B cell (primary cell): ENCODE measurements at regions not wholly inside any gene's neighbourhood (a gene's known extent, or its start where the extent isn't known, plus 50 kb on each side); places are given as distances from the start of the nearest gene placed in this dataset.

Experiments
- ATAC-seq: fragments of 200-7000 bp; cut with Tn5 transposase; one replicate; pipeline ENCODE4 v1.10.0; 2021; ENCODE audit warnings: low read depth, mild to moderate bottlenecking, moderate number of reproducible peaks, moderate library complexity
- CTCF ChIA-PET: fragments of 350-600 bp; sonication (Branson Sonifier 250); formaldehyde crosslinking; loops from one replicate; lab custom pipeline; 2021; ENCODE audit warnings: antibody characterized with exemption, inconsistent platforms; lab: Charles Lee
- POLR2A ChIA-PET: fragments of 350-600 bp; sonication (Branson Sonifier 250); formaldehyde crosslinking; loops from one replicate; lab custom pipeline; 2021; ENCODE audit warnings: antibody characterized with exemption; lab: Charles Lee
- DNase-seq: peaks from one replicate; pipeline ENCODE4 v3.0.0; 2013
- H2AFZ ChIP-seq: 2 replicates; pipeline ENCODE4 v1.6.1; 2012; ENCODE audit warnings: mild to moderate bottlenecking, low read depth, low read length; ENCODE audit not compliant: insufficient read depth, poor library complexity, severe bottlenecking
- H3K27ac ChIP-seq, 2 donors: 1 replicate in 1 of 2; 2 replicates in 1 of 2; pipeline ENCODE4 v1.5.1; 2012 to 2013; ENCODE audit warnings: low read length in 2 of 2, mild to moderate bottlenecking in 2 of 2, moderate library complexity in 1 of 2
- H3K27me3 ChIP-seq, 4 experiments: fragments of 200-600 bp in 1 of 4; sonication (generic) in 1 of 4; replicated peaks in 1 of 4; 1 replicate in 2 of 4; 2 replicates in 2 of 4; pipeline versions ENCODE4 v1.6.1 to v1.7.0; 2013 to 2016; ENCODE audit warnings: low read length in 3 of 4, mild to moderate bottlenecking in 2 of 4, mixed read lengths in 1 of 4, moderate library complexity in 1 of 4; ENCODE audit not compliant: insufficient read depth in 4 of 4, control insufficient read depth in 3 of 4; ENCODE audit errors: control extremely low read depth in 1 of 4
- H3K36me3 ChIP-seq, 2 experiments: replicated peaks in 1 of 2; 1 replicate in 1 of 2; 2 replicates in 1 of 2; pipeline versions ENCODE4 v1.6.1 to v1.7.1; 2013; ENCODE audit warnings: low read length in 1 of 2; ENCODE audit not compliant: insufficient read depth in 2 of 2, control insufficient read depth in 1 of 2; ENCODE audit errors: control extremely low read depth in 1 of 2, extremely low read depth in 1 of 2
- H3K4me1 ChIP-seq, 2 donors: fragments of 200-600 bp in 1 of 2; sonication (generic) in 1 of 2; 1 replicate in 1 of 2; 2 replicates in 1 of 2; pipeline versions ENCODE4 v1.5.1 to v1.6.1; 2013 to 2017; ENCODE audit warnings: low read length in 2 of 2; ENCODE audit not compliant: control insufficient read depth in 2 of 2, insufficient read depth in 2 of 2
- H3K4me2 ChIP-seq: replicated peaks from 2 replicates; pipeline ENCODE3; 2012; ENCODE audit warnings: mild to moderate bottlenecking, low read depth, low read length; ENCODE audit not compliant: poor library complexity, severe bottlenecking
- H3K4me3 ChIP-seq, 5 experiments: fragments of 200-600 bp in 1 of 5; sonication (generic) in 1 of 5; 1 replicate in 3 of 5; 2 replicates in 2 of 5; pipeline versions ENCODE4 v1.5.1 to v1.7.0; 2011 to 2016; ENCODE audit warnings: low read length in 4 of 5, mild to moderate bottlenecking in 4 of 5, low read depth in 2 of 5, control low read depth in 1 of 5, moderate library complexity in 1 of 5; ENCODE audit not compliant: insufficient read depth in 1 of 5; ENCODE audit errors: control extremely low read depth in 1 of 5, extremely low read depth in 1 of 5
- H3K79me2 ChIP-seq: fragments of 200-600 bp; sonication (generic); one replicate; pipeline ENCODE4 v1.6.0; 2016; ENCODE audit warnings: low read length; ENCODE audit not compliant: control insufficient read depth, insufficient read depth
- H3K9ac ChIP-seq: fragments of 200-600 bp; sonication (generic); 2 replicates; pipeline ENCODE4 v1.6.1; 2017; ENCODE audit warnings: mild to moderate bottlenecking, low read length, moderate library complexity
- H3K9me3 ChIP-seq, 3 donors: one replicate each; pipeline versions ENCODE4 v1.6.1 to v1.7.1; 2013; ENCODE audit warnings: low read length in 2 of 3; ENCODE audit not compliant: control insufficient read depth in 2 of 3, insufficient read depth in 1 of 3; ENCODE audit errors: control extremely low read depth in 1 of 3
- H4K20me1 ChIP-seq: 2 replicates; pipeline ENCODE4 v1.6.0; 2012; ENCODE audit warnings: mild to moderate bottlenecking, low read length; ENCODE audit not compliant: insufficient read depth, control insufficient read depth, poor library complexity, severe bottlenecking
- H3K27ac Mint-ChIP-seq: one replicate; pipeline ENCODE4 v1.8.0; 2021; ENCODE audit warnings: mixed read lengths
- H3K27me3 Mint-ChIP-seq: one replicate; pipeline ENCODE4 v1.8.0; 2021; ENCODE audit warnings: mixed read lengths
- H3K4me1 Mint-ChIP-seq: one replicate; pipeline ENCODE4 v1.8.0; 2021; ENCODE audit warnings: mixed read lengths
- H3K4me3 Mint-ChIP-seq: one replicate; pipeline ENCODE4 v1.8.0; 2021; ENCODE audit warnings: mixed read lengths
- H3K9me3 Mint-ChIP-seq: one replicate; pipeline ENCODE4 v1.8.0; 2022; ENCODE audit warnings: mixed read lengths; ENCODE audit not compliant: insufficient read depth
- EZH2 ChIP-seq: IDR thresholded peaks from 2 replicates; pipeline ENCODE4 v1.6.1; 2012; ENCODE audit warnings: borderline replicate concordance, low read depth, mild to moderate bottlenecking, moderate library complexity, low read length; ENCODE audit not compliant: insufficient read depth, poor library complexity, severe bottlenecking
- WGBS: methylation state at CpG from one replicate; pipeline ENCODE4 v1.1.5; 2013; ENCODE audit warnings: missing lambda C conversion rate; ENCODE audit not compliant: insufficient coverage; 5-methylcytosine and 5-hydroxymethylcytosine counted together
- intact Hi-C: fragments of 100-400 bp; cut with micrococcal nuclease; formaldehyde crosslinking; loops from one replicate; pipeline ENCODE4 v1.10.0; 2022
- TF ChIP-seq, protein P1 (sequence below): fragments of 200-600 bp; IDR thresholded peaks from one replicate; pipeline ENCODE4 v1.8.0; 2022; ENCODE audit warnings: antibody characterized with exemption, mild to moderate bottlenecking

DNA sequence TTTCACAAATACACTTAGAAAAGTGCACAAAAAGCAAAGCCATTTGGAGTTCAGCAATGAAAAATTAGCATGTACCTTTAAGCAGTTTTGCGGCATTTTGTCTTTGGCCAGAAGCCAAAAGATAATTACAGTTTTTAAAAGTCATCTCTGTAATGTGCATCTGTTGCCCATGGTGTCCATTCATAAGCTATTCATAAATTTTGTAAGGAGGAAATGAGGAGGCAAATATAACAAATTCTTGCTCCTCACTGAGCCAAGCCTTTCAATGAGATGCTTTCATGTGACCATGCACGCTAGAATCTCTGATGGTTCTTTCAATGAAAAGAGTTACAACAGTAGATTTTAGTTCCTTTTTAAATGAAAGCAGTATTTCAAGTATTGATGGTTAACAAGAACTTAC, 247.1 kb upstream of the MON1B start:
- DNase-seq (no peak), ATAC-seq (no peak)
- ChIA-PET POLR2A (no interaction called here), CTCF (no interaction called here)
- TF ChIP-seq EZH2, result no peak
- TF ChIP-seq, protein P1, sequence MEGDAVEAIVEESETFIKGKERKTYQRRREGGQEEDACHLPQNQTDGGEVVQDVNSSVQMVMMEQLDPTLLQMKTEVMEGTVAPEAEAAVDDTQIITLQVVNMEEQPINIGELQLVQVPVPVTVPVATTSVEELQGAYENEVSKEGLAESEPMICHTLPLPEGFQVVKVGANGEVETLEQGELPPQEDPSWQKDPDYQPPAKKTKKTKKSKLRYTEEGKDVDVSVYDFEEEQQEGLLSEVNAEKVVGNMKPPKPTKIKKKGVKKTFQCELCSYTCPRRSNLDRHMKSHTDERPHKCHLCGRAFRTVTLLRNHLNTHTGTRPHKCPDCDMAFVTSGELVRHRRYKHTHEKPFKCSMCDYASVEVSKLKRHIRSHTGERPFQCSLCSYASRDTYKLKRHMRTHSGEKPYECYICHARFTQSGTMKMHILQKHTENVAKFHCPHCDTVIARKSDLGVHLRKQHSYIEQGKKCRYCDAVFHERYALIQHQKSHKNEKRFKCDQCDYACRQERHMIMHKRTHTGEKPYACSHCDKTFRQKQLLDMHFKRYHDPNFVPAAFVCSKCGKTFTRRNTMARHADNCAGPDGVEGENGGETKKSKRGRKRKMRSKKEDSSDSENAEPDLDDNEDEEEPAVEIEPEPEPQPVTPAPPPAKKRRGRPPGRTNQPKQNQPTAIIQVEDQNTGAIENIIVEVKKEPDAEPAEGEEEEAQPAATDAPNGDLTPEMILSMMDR, result no peak
- Histone ChIP-seq H3K4me2 (no peak overlapping the region), H3K79me2 (no peaks in the 10 kb centered on the region), H3K9me3 (peaks cover 0 to 2% (median 0%) of the 10 kb centered on the region in 3 donors), H3K4me1 (no peaks in the 10 kb centered on the region), H4K20me1 (no peaks in the 10 kb centered on the region), H3K27me3 (no peaks in the 10 kb centered on the region), H3K27ac (no peak overlapping the region), H3K36me3 (no peaks in the 10 kb centered on the region), H3K4me3 (no peak overlapping the region), H3K9ac (no peak overlapping the region), H2AFZ (no peak overlapping the region)
- intact Hi-C loops, result no loop called here
- WGBS, result no CpG with 5 or more reads among the region's 2 CpGs
- Mint-ChIP-seq H3K4me3 (no peak overlapping the region), H3K4me1 (no peaks in the 10 kb centered on the region), H3K27ac (no peak overlapping the region), H3K27me3 (no peaks in the 10 kb centered on the region), H3K9me3 (no peaks in the 10 kb centered on the region)

DNA sequence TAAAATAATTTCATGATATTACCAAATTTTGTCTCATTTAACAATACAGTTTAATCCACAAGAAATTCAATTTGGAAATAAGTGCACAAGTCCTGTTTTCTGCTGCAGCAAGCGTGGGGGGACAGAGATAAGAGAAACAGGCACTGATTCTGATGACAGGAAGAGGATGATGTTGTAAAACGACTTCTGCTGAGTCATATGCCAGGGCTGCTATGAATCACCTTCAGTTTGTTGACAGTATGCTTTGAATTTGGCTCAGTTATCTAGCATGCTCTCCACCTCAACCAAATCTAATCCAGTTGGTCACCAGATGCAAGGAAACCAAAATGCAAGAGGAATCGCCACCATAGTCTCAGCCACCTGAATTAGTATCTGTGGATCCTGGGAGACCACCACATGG, 244.1 kb upstream of the MON1B start:
- Histone ChIP-seq H3K36me3 (no peaks in the 10 kb centered on the region), H3K4me1 (no peaks in the 10 kb centered on the region), H4K20me1 (no peaks in the 10 kb centered on the region), H3K4me3 (no peak overlapping the region), H3K9me3 (peaks cover 0 to under 1% (median 0%) of the 10 kb centered on the region in 3 donors), H3K9ac (no peak overlapping the region), H3K4me2 (no peak overlapping the region), H3K79me2 (no peaks in the 10 kb centered on the region), H3K27me3 (no peaks in the 10 kb centered on the region), H2AFZ (no peak overlapping the region), H3K27ac (no peak overlapping the region)
- ChIA-PET CTCF (no interaction called here), POLR2A (no interaction called here)
- Mint-ChIP-seq H3K9me3 (peaks cover 3% of the 10 kb centered on the region), H3K27ac (no peak overlapping the region), H3K27me3 (no peaks in the 10 kb centered on the region), H3K4me1 (no peaks in the 10 kb centered on the region), H3K4me3 (no peak overlapping the region)
- WGBS, result 41% methylated on average over 3 of the region's 3 CpGs
- intact Hi-C loops, result no loop called here
- DNase-seq (no peak), ATAC-seq (no peak)
- TF ChIP-seq, protein P1, result no peak
- TF ChIP-seq EZH2, result no peak
